Fibroblast of lung (primary cell): ENCODE measurements at regions not wholly inside any gene's neighbourhood (a gene's known extent, or its start where the extent isn't known, plus 50 kb on each side); places are given as distances from the start of the nearest gene placed in this dataset.

ENCODE experiments used
- DNase-seq, 2 donors: peaks; one replicate each; pipeline versions ENCODE4 v3.0.0 to v3.0.0-alpha.2; 2010; ENCODE audit warnings: low read depth in 2 of 2
- H2AFZ ChIP-seq: 2 replicates; pipeline ENCODE4 v1.5.1; 2012; ENCODE audit warnings: low read length, control low read depth, inconsistent platforms
- H3K27ac ChIP-seq: 2 replicates; pipeline ENCODE4 v1.5.1; 2011; ENCODE audit warnings: low read length, control low read depth; ENCODE audit not compliant: insufficient read depth
- H3K27me3 ChIP-seq: 2 replicates; pipeline ENCODE4 v1.5.1; 2011; ENCODE audit warnings: mild to moderate bottlenecking, low read length; ENCODE audit not compliant: control insufficient read depth, insufficient read depth
- H3K36me3 ChIP-seq: 2 replicates; pipeline ENCODE4 v1.5.1; 2011; ENCODE audit warnings: low read length; ENCODE audit not compliant: control insufficient read depth, insufficient read depth
- H3K4me1 ChIP-seq: 2 replicates; pipeline ENCODE4 v1.5.1; 2011; ENCODE audit warnings: low read length; ENCODE audit not compliant: control insufficient read depth, insufficient read depth; ENCODE audit errors: extremely low read depth
- H3K4me2 ChIP-seq: 2 replicates; pipeline ENCODE4 v1.5.1; 2011; ENCODE audit warnings: low read length, control low read depth; ENCODE audit not compliant: insufficient read depth; ENCODE audit errors: extremely low read depth
- H3K4me3 ChIP-seq, 4 experiments: fragments of 200-600 bp in 1 of 4; sonication (generic) in 1 of 4; replicated peaks in 1 of 4; 2 replicates each; pipeline ENCODE4 v1.5.1; 2011 to 2016; ENCODE audit warnings: low read length in 4 of 4, low read depth in 3 of 4, mild to moderate bottlenecking in 3 of 4, control low read depth in 2 of 4, inconsistent platforms in 1 of 4, mixed read lengths in 1 of 4; ENCODE audit not compliant: insufficient read depth in 1 of 4; ENCODE audit errors: control extremely low read depth in 1 of 4
- H3K79me2 ChIP-seq: 2 replicates; pipeline ENCODE4 v1.5.1; 2012; ENCODE audit warnings: mild to moderate bottlenecking, low read length, inconsistent platforms; ENCODE audit not compliant: control insufficient read depth, insufficient read depth
- H3K9ac ChIP-seq: 2 replicates; pipeline ENCODE4 v1.5.1; 2011; ENCODE audit warnings: mild to moderate bottlenecking, low read length, control low read depth; ENCODE audit not compliant: insufficient read depth
- H3K9me3 ChIP-seq: 2 replicates; pipeline ENCODE4 v1.5.1; 2012; ENCODE audit warnings: low read depth, low read length; ENCODE audit not compliant: control insufficient read depth, insufficient read depth
- H4K20me1 ChIP-seq: 2 replicates; pipeline ENCODE4 v1.5.1; 2011; ENCODE audit warnings: low read length; ENCODE audit not compliant: control insufficient read depth, insufficient read depth; ENCODE audit errors: extremely low read depth
- EZH2 ChIP-seq: IDR thresholded peaks from 2 replicates; pipeline ENCODE4 v1.5.1; 2012; ENCODE audit warnings: low read length, control low read depth, mild to moderate bottlenecking; ENCODE audit errors: missing control alignments
- TF ChIP-seq, protein P1 (sequence below), 2 donors: IDR thresholded peaks in 1 of 2; conservative IDR thresholded peaks in 1 of 2; 1 replicate in 1 of 2; 2 replicates in 1 of 2; pipeline ENCODE4 v1.5.1; 2011 to 2012; ENCODE audit warnings: low read length in 2 of 2, control low read depth in 1 of 2, inconsistent platforms in 1 of 2, low read depth in 1 of 2, mild to moderate bottlenecking in 1 of 2

DNA sequence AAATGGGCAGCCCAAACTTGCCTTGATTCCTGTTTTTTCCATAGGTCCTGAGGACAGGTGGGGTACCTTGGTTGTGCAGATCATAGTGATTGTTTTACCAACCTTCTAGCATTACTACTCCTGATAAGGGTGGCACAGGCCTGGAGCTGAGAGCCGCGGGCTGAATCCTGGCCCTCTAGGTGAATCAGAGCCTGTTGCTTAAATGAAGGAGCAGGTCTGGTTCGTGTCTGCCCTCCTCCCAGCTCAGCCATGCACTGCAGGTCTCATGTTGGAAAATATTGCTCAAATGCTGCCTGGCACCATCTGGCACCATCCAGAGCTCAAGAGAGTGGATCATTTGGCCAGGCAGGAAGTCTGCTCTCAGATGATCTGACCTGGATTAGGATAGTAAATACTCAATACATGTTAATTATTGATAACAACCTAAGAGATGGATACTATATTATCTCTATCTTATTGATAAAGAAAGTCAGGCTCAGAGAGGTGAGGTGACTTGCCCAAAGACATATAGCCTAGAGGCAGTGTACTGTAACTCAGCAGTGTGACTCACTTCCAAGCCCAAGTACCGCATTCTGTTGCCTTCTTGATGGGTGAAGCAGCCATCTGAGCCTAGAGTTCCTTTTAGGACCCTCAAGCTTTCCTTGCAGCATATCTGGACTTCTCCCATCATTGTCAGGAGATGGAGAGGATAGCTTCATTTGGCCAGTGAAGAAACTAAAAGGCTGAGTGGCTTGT, 104.3 kb upstream of the PITX1 start:
- Histone ChIP-seq H3K36me3 (no peaks in the 10 kb centered on the region), H3K4me2 (no peak overlapping the region), H3K4me3 (no peak overlapping the region), H3K27me3 (no peaks in the 10 kb centered on the region), H2AFZ (no peak overlapping the region), H3K9me3 (no peaks in the 10 kb centered on the region), H3K79me2 (no peaks in the 10 kb centered on the region), H3K9ac (no peak overlapping the region), H4K20me1 (no peaks in the 10 kb centered on the region), H3K27ac (peak overlapping the region; percentile 78), H3K4me1 (peaks cover 25% of the 10 kb centered on the region)
- TF ChIP-seq, protein P1, sequence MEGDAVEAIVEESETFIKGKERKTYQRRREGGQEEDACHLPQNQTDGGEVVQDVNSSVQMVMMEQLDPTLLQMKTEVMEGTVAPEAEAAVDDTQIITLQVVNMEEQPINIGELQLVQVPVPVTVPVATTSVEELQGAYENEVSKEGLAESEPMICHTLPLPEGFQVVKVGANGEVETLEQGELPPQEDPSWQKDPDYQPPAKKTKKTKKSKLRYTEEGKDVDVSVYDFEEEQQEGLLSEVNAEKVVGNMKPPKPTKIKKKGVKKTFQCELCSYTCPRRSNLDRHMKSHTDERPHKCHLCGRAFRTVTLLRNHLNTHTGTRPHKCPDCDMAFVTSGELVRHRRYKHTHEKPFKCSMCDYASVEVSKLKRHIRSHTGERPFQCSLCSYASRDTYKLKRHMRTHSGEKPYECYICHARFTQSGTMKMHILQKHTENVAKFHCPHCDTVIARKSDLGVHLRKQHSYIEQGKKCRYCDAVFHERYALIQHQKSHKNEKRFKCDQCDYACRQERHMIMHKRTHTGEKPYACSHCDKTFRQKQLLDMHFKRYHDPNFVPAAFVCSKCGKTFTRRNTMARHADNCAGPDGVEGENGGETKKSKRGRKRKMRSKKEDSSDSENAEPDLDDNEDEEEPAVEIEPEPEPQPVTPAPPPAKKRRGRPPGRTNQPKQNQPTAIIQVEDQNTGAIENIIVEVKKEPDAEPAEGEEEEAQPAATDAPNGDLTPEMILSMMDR (conservative IDR thresholded peaks at IDR 0.05 in 1 of 2, IDR thresholded peaks at IDR 0.05 in 1 of 2; ENCODE audit: low read depth in 1 of 2, low read length in 2 of 2): no peak
- no peak for TF ChIP-seq EZH2
- no peak for DNase-seq

DNA sequence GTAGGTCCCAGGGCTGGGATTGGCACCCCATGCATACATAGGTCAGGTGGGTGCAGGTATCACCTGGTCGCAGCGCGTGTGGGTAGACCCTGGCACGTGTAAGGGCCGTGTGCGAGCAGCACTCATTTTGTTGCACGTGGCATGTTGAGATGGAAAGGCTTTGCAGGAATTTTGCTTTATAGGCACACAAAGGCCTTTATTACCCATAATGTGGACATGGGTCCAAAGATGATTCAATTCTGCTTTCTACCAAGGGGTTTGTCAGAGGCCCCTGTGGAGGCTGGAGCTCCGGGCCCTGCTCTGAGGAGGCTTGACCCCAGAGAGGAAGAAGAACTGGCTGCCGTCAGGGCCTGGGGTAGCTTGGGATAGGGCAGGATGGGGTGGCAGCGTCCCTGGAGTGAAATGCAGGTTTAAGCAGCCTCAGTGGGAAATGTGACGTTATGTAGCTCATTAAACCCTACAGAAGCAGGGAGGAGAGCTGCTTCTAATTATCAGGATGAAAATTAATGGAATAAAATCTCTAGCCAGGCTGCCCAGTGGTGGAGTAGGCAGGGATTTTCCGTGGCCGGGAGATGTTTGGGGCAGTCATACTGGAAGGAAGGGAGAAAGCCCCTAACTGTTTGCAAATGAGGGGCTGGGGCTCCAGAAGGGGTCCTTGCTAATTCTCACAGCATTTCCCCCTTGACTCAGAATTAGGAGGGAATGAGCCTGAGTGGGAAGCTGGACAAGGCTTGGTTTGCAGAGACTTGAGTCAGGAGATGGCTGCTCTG, 103.3 kb upstream of the PITX1 start:
- TF ChIP-seq, protein P1 (conservative IDR thresholded peaks at IDR 0.05 in 1 of 2, IDR thresholded peaks at IDR 0.05 in 1 of 2; ENCODE audit: low read depth in 1 of 2, low read length in 2 of 2): no peak
- no peak for TF ChIP-seq EZH2
- H4K20me1 ChIP-seq: no peaks in the 10 kb centered on the region
- no peak overlapping the region for H3K4me2 ChIP-seq
- no peaks in the 10 kb centered on the region for H3K27me3 ChIP-seq
- no peak overlapping the region for H3K4me3 ChIP-seq
- no peaks in the 10 kb centered on the region for H3K9me3 ChIP-seq
- no peak overlapping the region for H2AFZ ChIP-seq
- no peak for DNase-seq
- no peaks in the 10 kb centered on the region for H3K36me3 ChIP-seq
- peaks cover 25% of the 10 kb centered on the region for H3K4me1 ChIP-seq
- no peak overlapping the region for H3K27ac ChIP-seq
- H3K79me2 ChIP-seq: no peaks in the 10 kb centered on the region
- no peak overlapping the region for H3K9ac ChIP-seq

DNA sequence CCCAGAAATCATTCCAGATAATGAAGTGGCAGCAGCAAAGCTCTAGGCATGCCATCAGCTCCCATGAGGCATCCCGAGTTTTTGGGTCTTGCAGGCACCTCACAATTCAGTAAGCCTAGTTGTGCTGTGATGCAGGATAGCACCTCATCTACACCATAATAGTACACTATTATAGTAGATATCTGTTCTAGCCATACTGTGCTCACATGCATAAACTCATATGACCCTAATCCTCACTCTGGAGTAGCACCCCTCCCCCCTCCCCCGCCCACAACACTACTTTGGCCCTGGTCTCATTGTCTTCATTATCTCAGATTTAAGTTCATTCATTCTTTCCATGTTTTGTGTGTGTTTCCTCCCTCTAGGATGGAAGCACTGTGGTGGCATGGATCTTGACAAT, 102.5 kb upstream of the PITX1 start:
- Histone ChIP-seq H3K79me2 (no peaks in the 10 kb centered on the region), H3K9me3 (no peaks in the 10 kb centered on the region)

More for the DNA sequence above, 102.5 kb upstream of the PITX1 start:
- Histone ChIP-seq H4K20me1 (no peaks in the 10 kb centered on the region), H3K36me3 (no peaks in the 10 kb centered on the region), H3K9ac (no peak overlapping the region), H3K4me2 (no peak overlapping the region), H3K4me3 (no peak overlapping the region), H3K4me1 (peaks cover 25% of the 10 kb centered on the region), H2AFZ (no peak overlapping the region), H3K27me3 (no peaks in the 10 kb centered on the region), H3K27ac (no peak overlapping the region)
- no peak for DNase-seq
- TF ChIP-seq, protein P1 (conservative IDR thresholded peaks at IDR 0.05 in 1 of 2, IDR thresholded peaks at IDR 0.05 in 1 of 2; ENCODE audit: low read depth in 1 of 2, low read length in 2 of 2): no peak
